GM18868 (cell line): ENCODE measurements at regions not wholly inside any gene's neighbourhood (a gene's known extent, or its start where the extent isn't known, plus 50 kb on each side); places are given as distances from the start of the nearest gene placed in this dataset.
"Not testable (repeated sequence)": the region's sequence is repeated elsewhere in the genome, so short reads cannot be mapped to it uniquely, and the experiment has no call there.

Source experiments
- ATAC-seq: cut with Tn5 transposase; IDR thresholded peaks from one replicate; pipeline ENCODE4 v1.9.1; 2021; ENCODE audit warnings: mild to moderate bottlenecking, moderate library complexity; ENCODE audit not compliant: unreplicated experiment

- no peak for ATAC-seq
Observed at GRCh38 chr11:28838741-28839140, 730.6 kb downstream of the METTL15 start.

- no peak for ATAC-seq
Observed at GRCh38 chr11:28837599-28837998, 729.4 kb downstream of the METTL15 start.

DNA sequence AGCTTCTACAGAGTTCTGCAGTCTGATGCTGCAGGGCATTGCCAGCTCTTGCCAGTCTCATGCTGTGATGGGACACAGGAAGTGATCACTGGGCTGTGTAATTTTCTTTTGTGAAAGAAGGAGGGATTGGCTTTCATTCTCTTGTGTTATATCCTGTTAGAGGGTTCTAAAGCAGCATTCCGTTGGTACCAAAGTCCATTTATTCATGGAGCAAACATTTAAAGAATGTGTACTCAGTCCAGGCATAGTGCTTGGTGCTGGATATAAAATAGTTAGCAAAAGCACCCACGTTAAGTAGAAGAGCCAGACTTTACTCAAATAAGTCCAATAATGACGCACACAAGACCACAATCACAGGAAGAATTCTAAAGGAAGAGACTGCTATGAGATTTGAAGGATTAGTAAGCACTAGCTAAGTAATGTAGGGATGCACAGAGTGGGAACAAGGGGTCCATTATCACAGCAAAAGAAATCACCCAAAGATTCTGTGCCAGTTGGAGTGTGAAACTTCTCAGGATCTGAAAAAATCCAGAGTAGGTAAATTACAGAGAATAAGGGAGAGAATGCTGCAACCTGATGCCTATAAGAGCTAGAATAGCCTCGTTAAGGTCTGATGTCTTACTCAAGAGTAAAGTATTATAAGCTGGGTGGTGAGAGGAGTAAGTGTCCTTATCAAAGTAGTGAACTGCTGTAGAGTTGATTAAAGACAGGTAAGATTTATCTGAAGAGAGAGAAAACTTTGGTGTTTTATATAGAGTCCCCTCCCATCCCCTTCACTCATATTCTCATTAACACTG, 728.3 kb downstream of the METTL15 start:
- ATAC-seq = no peak

DNA sequence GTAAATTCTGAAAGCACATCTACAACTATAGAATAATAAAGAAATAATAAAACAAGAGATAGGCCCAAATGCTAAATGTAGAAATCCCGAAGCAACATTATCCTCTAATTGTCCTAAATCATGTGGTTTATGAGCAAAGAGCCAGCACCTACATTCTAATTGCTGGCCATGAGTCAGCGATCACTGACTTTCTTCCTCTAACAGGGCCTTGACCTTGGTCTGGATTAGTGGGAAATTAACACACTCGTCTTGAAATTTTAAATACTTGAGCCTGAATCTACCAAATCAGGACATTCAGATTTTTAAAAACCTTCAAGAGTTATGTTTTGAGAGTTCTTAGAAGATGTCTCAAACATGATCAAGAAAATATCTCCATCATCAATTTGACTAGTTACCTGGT, 727.6 kb downstream of the METTL15 start:
- ATAC-seq = no peak

DNA sequence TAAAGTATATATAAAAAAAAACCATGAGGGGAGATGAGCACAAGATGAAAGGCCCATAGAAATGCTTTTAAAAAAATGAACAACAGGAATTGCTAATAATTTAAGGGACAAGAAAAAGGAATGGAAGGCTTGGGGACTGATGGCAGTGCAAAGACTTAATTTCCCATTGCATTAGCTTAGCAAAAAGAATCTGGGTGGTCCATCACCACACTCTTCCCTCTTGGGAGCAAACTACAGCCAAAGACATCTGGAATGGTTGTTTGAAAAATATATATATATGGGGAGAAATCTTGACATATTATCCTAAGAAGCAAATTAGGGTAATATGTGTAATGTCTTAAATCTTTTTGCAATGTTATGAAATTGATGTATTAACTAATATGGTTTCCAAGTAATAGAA, 727.1 kb downstream of the METTL15 start:
- no peak for ATAC-seq

DNA sequence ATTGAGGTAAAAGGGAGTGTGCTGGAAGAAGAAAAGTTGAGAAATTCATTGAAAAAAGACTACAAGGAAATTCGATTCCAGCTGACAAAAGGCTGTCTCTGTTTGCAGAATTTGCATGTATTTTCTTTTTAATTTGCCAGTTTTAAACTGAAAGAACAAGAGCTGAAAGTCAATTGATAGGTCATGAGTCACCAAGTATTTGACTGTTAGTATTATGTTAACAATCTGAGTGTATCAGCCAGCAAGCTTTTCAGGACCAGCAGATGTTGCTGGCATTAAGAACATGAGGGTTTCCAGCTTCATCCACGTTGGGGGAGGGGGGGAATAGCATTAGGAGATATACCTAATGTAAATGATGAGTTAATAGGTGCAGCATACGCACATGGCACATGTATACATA, 726.7 kb downstream of the METTL15 start:
- no peak for ATAC-seq

- ATAC-seq = no peak
Observed at GRCh38 chr11:28833670-28834069, 725.5 kb downstream of the METTL15 start.

DNA sequence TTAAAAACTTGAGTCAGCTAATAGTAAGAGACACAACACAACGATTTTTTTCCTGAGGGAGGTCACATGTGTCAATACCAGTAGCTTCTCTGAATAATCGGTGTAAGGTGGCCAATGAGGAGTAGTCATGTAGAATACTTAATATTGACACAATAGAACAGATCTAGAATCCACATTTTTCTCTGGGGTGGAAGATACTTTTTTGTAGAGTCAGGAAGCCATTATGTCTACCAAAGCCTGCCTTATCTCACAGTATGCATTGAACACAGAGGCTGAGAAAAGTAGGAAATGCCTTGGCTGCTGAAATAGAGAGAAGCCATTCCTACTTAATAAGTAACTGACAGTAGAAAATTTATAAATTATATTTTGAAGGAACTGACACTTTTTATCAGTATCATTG, 725.0 kb downstream of the METTL15 start:
- no peak for ATAC-seq

GRCh38 chr11:28826807-28827206, 718.6 kb downstream of the METTL15 start:
- ATAC-seq = no peak

DNA sequence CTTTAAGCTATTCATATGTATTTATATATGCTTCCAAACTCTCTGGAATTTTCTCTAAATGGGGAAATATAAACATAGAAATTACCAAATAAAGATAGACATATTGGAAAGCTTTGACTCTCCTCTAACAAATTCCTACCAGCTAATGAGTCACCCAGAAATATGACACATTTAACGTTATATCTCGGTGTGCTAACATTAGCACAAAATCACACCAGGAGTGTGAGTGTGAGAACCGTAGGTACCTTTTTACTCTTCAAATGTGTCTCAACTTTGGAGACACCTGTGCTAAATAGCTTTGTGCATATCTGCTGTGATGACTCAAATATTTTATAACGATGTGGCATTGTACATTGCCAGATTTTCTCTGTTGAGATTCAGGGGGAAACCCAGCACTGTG, 714.4 kb downstream of the METTL15 start:
- ATAC-seq = no peak

DNA sequence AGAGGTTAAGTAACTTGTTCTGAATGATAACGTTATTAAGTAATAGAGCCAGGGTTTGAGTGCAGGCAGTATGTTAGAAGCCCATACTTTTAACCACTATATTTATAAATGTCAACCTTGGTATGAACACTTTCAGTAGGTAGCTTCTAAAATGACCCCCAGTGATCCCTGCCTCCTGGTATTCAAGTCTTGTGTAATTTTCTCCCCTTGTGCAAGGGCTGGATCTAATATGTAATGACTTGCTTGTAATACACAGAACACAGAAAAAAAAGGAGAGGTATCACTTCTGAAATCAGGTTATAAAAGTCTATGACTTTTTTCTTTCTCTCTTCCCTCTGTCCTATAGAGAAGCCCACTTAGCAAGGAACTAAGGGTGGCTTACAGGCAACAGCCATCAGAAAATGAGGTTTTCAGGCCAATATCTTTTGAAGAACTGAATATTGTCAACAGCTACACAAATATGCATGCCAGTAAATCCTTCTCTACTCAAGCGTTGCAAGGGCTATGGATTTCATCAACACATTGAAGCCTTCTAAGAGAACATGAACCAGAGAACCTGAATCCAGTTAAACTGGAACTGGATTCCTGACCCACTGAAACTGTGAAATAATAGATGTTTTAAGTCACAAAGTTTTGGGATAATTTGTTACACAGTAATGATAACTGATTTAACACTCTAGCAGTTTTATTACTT, 712.3 kb downstream of the METTL15 start:
- no peak for ATAC-seq

GRCh38 chr11:28819741-28820140, 711.6 kb downstream of the METTL15 start:
- ATAC-seq = no peak

- no peak for ATAC-seq
Observed at GRCh38 chr11:28815110-28815509, 706.9 kb downstream of the METTL15 start.

DNA sequence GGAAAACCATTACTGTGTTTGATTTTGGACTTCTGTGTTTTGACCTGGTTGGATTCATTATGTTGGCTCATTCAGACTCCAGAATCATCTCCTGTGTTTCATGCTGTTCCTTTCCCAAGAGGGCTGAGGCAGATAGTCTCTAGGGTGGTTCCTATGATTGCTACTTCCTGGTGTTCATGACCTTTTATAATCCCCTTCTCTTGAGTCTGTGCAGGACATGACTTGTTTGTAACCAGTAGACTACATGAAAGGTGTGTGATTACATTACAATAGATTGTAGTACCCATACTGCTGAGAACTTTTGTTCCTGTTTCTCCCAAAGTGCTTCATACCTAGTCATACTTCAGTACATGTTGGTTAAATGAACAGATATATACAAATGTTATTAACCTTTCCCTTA, 700.6 kb downstream of the METTL15 start:
- no peak for ATAC-seq

DNA sequence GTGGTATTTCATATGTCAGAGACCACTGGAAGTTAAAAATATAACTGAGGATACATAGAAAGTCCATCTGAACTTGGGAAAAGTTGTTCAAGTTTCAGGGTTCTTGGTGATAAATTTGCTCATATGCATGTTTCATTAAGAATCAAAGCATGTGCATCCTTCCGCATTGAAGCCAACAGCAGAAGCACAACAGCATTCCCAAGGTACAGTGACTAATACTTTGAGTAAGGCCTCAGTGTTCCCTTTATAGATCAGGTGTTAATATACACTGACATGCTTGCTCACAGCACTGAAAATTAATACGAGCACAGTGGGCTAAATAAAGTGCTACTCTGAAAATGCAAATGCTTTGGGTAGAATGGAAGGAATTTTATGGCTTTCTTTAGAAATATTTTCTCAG, 691.1 kb downstream of the METTL15 start:
- ATAC-seq = no peak

- no peak for ATAC-seq
Observed at GRCh38 chr11:28798286-28798685, 690.1 kb downstream of the METTL15 start.

- no peak for ATAC-seq
Observed at GRCh38 chr11:28797536-28797935, 689.3 kb downstream of the METTL15 start.

DNA sequence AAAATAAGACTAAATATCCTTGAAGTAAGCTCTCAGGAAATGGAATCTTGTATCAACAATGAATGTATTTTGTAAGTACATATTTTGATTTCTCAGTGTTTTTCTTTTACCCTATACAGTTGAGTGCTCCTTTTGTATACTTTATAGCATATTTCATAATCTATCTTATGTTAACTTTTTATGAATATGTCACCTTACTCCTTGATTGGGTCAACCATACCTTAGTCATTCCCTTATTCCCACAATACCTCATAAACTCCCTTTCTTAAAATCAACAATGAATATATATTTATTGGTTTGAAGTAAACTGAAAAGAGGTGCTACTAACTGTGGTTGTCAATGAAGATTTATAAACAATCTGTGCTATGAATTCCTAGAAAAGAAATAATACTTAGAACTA, 686.2 kb downstream of the METTL15 start:
- ATAC-seq = no peak

GRCh38 chr11:28793282-28793738, 685.1 kb downstream of the METTL15 start:
- no peak for ATAC-seq

GRCh38 chr11:28792856-28793255, 684.7 kb downstream of the METTL15 start:
- no peak for ATAC-seq

- ATAC-seq = not testable (repeated sequence)
Observed at GRCh38 chr11:28787897-28788296, 679.7 kb downstream of the METTL15 start.

- no peak for ATAC-seq
Observed at GRCh38 chr11:28777126-28777525, 668.9 kb downstream of the METTL15 start.
